ENCODE measurements at regions not wholly inside any gene's neighbourhood (a gene's known extent, or its start where the extent isn't known, plus 50 kb on each side); places are given as distances from the start of the nearest gene placed in this dataset.

DNA sequence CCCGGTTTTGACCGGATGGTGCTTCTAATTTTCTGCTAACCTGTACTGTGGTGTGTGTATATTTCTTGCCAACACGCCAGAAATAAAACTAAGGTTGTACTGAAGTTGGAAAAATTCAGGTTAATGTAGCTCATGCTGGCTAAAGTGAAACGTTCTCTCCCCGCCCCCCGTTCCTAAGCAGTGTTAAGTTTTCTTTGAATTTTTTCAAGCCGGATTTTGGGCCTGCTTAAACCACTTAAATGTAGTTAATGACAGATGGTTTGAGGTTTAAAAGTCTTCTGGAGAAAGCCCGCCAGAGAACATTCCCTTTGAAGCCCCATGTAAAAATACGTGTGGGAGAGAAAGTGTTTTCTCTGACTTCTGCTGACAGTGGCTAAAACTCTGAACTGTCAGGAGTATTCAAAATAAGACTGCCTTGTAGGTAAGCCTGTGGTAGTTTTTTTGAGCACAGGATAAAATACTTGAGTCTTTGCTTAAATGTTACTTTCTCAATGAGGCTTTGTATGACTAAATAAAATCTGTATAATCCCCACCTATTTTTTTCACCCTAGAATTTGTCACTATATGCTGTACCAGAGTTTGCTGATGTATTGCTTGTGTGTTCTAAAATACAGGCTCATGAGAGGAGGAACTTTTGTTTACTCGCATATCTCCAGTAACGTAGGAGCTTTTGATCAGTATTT is 101.3 kb downstream of the OR2B2 start:
- Histone ChIP-seq H3K18ac (ENCODE audit: low read depth, low read length) (peak overlapping the region; percentile 50; the same call in 1 of the 2 replicates), H3K9ac (ENCODE audit: low read depth, low read length) (peak overlapping the region; percentile 89), H3K9me1 (ENCODE audit: insufficient read depth, low read length) (peaks cover 4% of the 10 kb centered on the region; the same call in 1 of the 2 replicates), H2BK120ac (ENCODE audit: low read depth, low read length) (no peak overlapping the region), H2AFZ (replicated peaks; ENCODE audit: low read length, poor library complexity) (no peak overlapping the region), H3K4me1 (ENCODE audit: control insufficient read depth, insufficient read depth, low read length) (peaks cover 4% of the 10 kb centered on the region), H3K27ac (ENCODE audit: insufficient read depth, low read length) (peak overlapping the region; percentile 87), H3K9me3 (ENCODE audit: control insufficient read depth, insufficient read depth, low read length) (no peaks in the 10 kb centered on the region), H3K36me3 (ENCODE audit: control insufficient read depth, insufficient read depth, low read length) (no peaks in the 10 kb centered on the region), H3K79me1 (ENCODE audit: low read depth in 1 of 2, low read length in 2 of 2) (no peaks in the 10 kb centered on the region), H3K23ac (ENCODE audit: low read depth, low read length) (peak overlapping the region; percentile 40; the same call in 1 of the 2 replicates), H2BK15ac (ENCODE audit: low read depth, low read length) (no peak overlapping the region), H4K20me1 (ENCODE audit: insufficient read depth, low read length) (no peaks in the 10 kb centered on the region), H4K5ac (ENCODE audit: low read depth, low read length) (peak overlapping the region; percentile 29), H3K27me3 (ENCODE audit: control insufficient read depth, insufficient read depth, low read length) (no peaks in the 10 kb centered on the region), H3K14ac (replicated peaks; ENCODE audit: low read depth, low read length) (peak overlapping the region; percentile 24; the same call in 1 of the 2 replicates), H2AK5ac (ENCODE audit: low read depth, low read length) (no peak overlapping the region), H4K91ac (ENCODE audit: insufficient read depth, low read depth, low read length) (no peak overlapping the region), H2BK20ac (ENCODE audit: low read depth, low read length) (no peak overlapping the region), H3K56ac (ENCODE audit: extremely low read depth, insufficient read depth, low read length) (peak overlapping the region; percentile 74; the same call in 1 of the 2 replicates), H2AK9ac (replicated peaks; ENCODE audit: low read depth, low read length, poor library complexity) (no peak overlapping the region), H3K4ac (ENCODE audit: low read depth, low read length) (0 out of 2 replicates have a peak overlapping the region, but pooled peaks have one; percentile 7), H3K4me3 (ENCODE audit: insufficient read depth, low read depth, low read length) (peak overlapping the region; percentile 58), H4K8ac (ENCODE audit: low read depth in 2 of 2, low read length in 2 of 2) (peak overlapping the region; percentile 3 to 16; a peak in 1 of 4 replicates), H3K4me2 (ENCODE audit: low read depth, low read length) (peak overlapping the region; percentile 95), H2BK5ac (ENCODE audit: low read depth, low read length, poor library complexity, severe bottlenecking) (peak overlapping the region; percentile 61)
- intact Hi-C loops (cut with micrococcal nuclease), result no loop called here
- POLR2A ChIA-PET (ENCODE audit: unreplicated experiment), result interaction anchor here (0.9 to 1.5 kb wide), 4 partner anchors 61 to 664 kb away, joined by 3 to 8 read pairs (median 4); a partner anchor contains a TSS
- TF ChIP-seq MAFK (IDR thresholded peaks at IDR 0.05; ENCODE audit: low read depth, low read length) (peak; percentile 63), RAD21 (IDR thresholded peaks at IDR 0.05; ENCODE audit: low read length) (no peak)
- in situ Hi-C loops (cut with MboI; ENCODE audit: low sequenced_read_pairs), result loop anchor here (10.0 to 25.0 kb wide), 2 partner anchors 1499 to 1776 kb away; a partner anchor contains a TSS
- BruUV-seq (replicated peaks), result no TSS peak
- no peak for DNase-seq
- ATAC-seq (ENCODE audit: low read depth), result no peak
- 10% methylated on average over 2 of the region's 11 CpGs; no CpG with 5 or more reads in 1 of the 2 experiments for WGBS, 2 experiments (ENCODE audit: extremely low coverage in 2 of 2, insufficient read length in 1 of 2)
- CTCF ChIA-PET, result interaction anchor here (1.6 to 1.7 kb wide), 2 partner anchors 15 to 84 kb away, joined by 5 read pairs; no protein-coding TSS in a partner anchor
- dilution Hi-C loops (cut with HindIII; ENCODE audit: low sequenced_read_pairs, unreplicated experiment), result no loop called here

Data from IMR-90 (cell line).